Kidney (tissue), 13 donors: ENCODE measurements at regions not wholly inside any gene's neighbourhood (a gene's known extent, or its start where the extent isn't known, plus 50 kb on each side); places are given as distances from the start of the nearest gene placed in this dataset.

ENCODE experiments used
- DNase-seq, 5 donors: peaks; one replicate each; pipeline ENCODE4 v3.0.0-alpha.2; 2013 to 2020
- FAIRE-seq: peaks from 2 replicates; lab custom pipeline; 2012; peaks lifted over from hg19 to GRCh38; lab: Jason Lieb, UNC
- H3K27ac ChIP-seq, 2 donors: one replicate each; pipeline ENCODE4 v1.7.0; 2013; ENCODE audit warnings: low read depth in 2 of 2, low read length in 2 of 2, inconsistent platforms in 1 of 2
- H3K27me3 ChIP-seq: one replicate; pipeline ENCODE4 v1.7.1; 2013; ENCODE audit warnings: low read length, inconsistent platforms; ENCODE audit not compliant: control insufficient read depth, insufficient read depth
- H3K36me3 ChIP-seq, 3 donors: one replicate each; pipeline versions ENCODE4 v1.7.0 to v1.7.1; 2013; ENCODE audit warnings: low read length in 3 of 3, control low read depth in 1 of 3, inconsistent platforms in 1 of 3; ENCODE audit not compliant: insufficient read depth in 3 of 3, control insufficient read depth in 2 of 3
- H3K4me1 ChIP-seq, 3 donors: one replicate each; pipeline versions ENCODE4 v1.7.0 to v1.7.1; 2013; ENCODE audit warnings: low read length in 3 of 3, inconsistent platforms in 1 of 3, low read depth in 1 of 3; ENCODE audit not compliant: control insufficient read depth in 2 of 3, insufficient read depth in 2 of 3
- H3K4me3 ChIP-seq, 3 donors: one replicate each; pipeline versions ENCODE4 v1.7.0 to v1.8.1; 2013; ENCODE audit warnings: low read length in 3 of 3, control low read depth in 1 of 3, inconsistent platforms in 1 of 3
- H3K9ac ChIP-seq, 3 donors: one replicate each; pipeline versions ENCODE4 v1.7.0 to v1.7.1; 2013; ENCODE audit warnings: low read length in 3 of 3, control low read depth in 1 of 3, inconsistent platforms in 1 of 3
- H3K9me3 ChIP-seq, 3 donors: one replicate each; pipeline versions ENCODE4 v1.7.0 to v1.7.1; 2013; ENCODE audit warnings: low read length in 3 of 3, control low read depth in 1 of 3, inconsistent platforms in 1 of 3; ENCODE audit not compliant: control insufficient read depth in 2 of 3, insufficient read depth in 1 of 3
- CTCF ChIP-seq: IDR thresholded peaks from 3 replicates; pipeline ENCODE4 v1.5.1; 2012; ENCODE audit warnings: mild to moderate bottlenecking, moderate library complexity, borderline replicate concordance; ENCODE audit not compliant: insufficient read depth; ENCODE audit errors: extremely low read depth
- intact Hi-C: fragments of 100-400 bp; cut with DNase I; formaldehyde crosslinking; loops from one replicate; pipeline ENCODE4 v1.11.1; 2022
- donor health status: control.
- donor health status: control.
- donor health status: control.
- donor health status: control.
- donor health status: control.
- donor health status: DM: yes; HTN: yes; CAD: no.
- donor health status: Normal renal cell carcinoma (clear cell type).

- intact Hi-C loops, result no loop called here
- Histone ChIP-seq H3K4me3 (no peak overlapping the region), H3K36me3 (no peaks in the 10 kb centered on the region), H3K27me3 (peaks cover 5% of the 10 kb centered on the region), H3K9ac (no peak overlapping the region), H3K27ac (no peak overlapping the region), H3K9me3 (peaks cover 0 to 2% (median 0%) of the 10 kb centered on the region in 3 donors), H3K4me1 (no peaks in the 10 kb centered on the region)
- FAIRE-seq (no peak), DNase-seq (no peak)
- no peak for TF ChIP-seq CTCF
Observed at GRCh38 chr22:49461674-49462073, 366.0 kb downstream of the BRD1 start.

- Histone ChIP-seq H3K27ac (no peak overlapping the region), H3K9ac (no peak overlapping the region), H3K4me3 (no peak overlapping the region), H3K27me3 (peaks cover 5% of the 10 kb centered on the region), H3K4me1 (no peaks in the 10 kb centered on the region), H3K9me3 (peaks cover 0 to 2% (median 0%) of the 10 kb centered on the region in 3 donors), H3K36me3 (no peaks in the 10 kb centered on the region)
- peak in 2 of 5 donors; percentile 61 to 83 for DNase-seq
- TF ChIP-seq CTCF, result no peak
- no peak for FAIRE-seq
- intact Hi-C loops, result no loop called here
Observed at GRCh38 chr22:49460592-49461281, 366.9 kb downstream of the BRD1 start.

- Histone ChIP-seq H3K4me3 (no peak overlapping the region), H3K27ac (no peak overlapping the region), H3K9ac (no peak overlapping the region), H3K36me3 (no peaks in the 10 kb centered on the region), H3K9me3 (peaks cover 0 to 2% (median 0%) of the 10 kb centered on the region in 3 donors), H3K4me1 (no peaks in the 10 kb centered on the region), H3K27me3 (peaks cover 8% of the 10 kb centered on the region)
- FAIRE-seq, result no peak
- no peak for DNase-seq
- no peak for TF ChIP-seq CTCF
- intact Hi-C loops, result no loop called here
Observed at GRCh38 chr22:49460091-49460490, 367.6 kb downstream of the BRD1 start.
